ENCODE measurements at regions not wholly inside any gene's neighbourhood (a gene's known extent, or its start where the extent isn't known, plus 50 kb on each side); places are given as distances from the start of the nearest gene placed in this dataset.

GRCh38 chr9:108270561-108270960 is 585.2 kb downstream of the ACTL7B start:
- Histone ChIP-seq H3K36me3 (replicated peaks; ENCODE audit: low read depth, low read length) (no peaks in the 10 kb centered on the region), H3K9ac (ENCODE audit: low read length) (no peak overlapping the region), H3K4me3 (ENCODE audit: low read length) (no peak overlapping the region), H4K20me1 (ENCODE audit: insufficient read depth, low read length) (no peaks in the 10 kb centered on the region), H3K4me2 (ENCODE audit: low read length) (no peak overlapping the region), H3K79me2 (ENCODE audit: low read length) (no peaks in the 10 kb centered on the region), H3K9me3 (ENCODE audit: insufficient read depth, low read length) (no peaks in the 10 kb centered on the region), H3K27me3 (ENCODE audit: low read depth, low read length) (peaks cover 6% of the 10 kb centered on the region; the same call in 1 of the 2 replicates), H3K27ac (ENCODE audit: low read length) (no peak overlapping the region), H3K4me1 (ENCODE audit: low read length) (no peaks in the 10 kb centered on the region), H2AFZ (ENCODE audit: low read depth, low read length) (no peak overlapping the region)
- TF ChIP-seq CTCF (IDR thresholded peaks at IDR 0.05; ENCODE audit: low read depth, low read length): no peak
- TF ChIP-seq EZH2phosphoT487 (IDR thresholded peaks at IDR 0.05; ENCODE audit: low read depth): no peak

GRCh38 chr9:108270051-108270450 is 585.7 kb downstream of the ACTL7B start:
- Histone ChIP-seq H3K27me3 (ENCODE audit: low read depth, low read length) (peaks cover 6% of the 10 kb centered on the region; the same call in 1 of the 2 replicates), H3K36me3 (replicated peaks; ENCODE audit: low read depth, low read length) (no peaks in the 10 kb centered on the region), H3K9me3 (ENCODE audit: insufficient read depth, low read length) (no peaks in the 10 kb centered on the region), H4K20me1 (ENCODE audit: insufficient read depth, low read length) (no peaks in the 10 kb centered on the region), H3K9ac (ENCODE audit: low read length) (no peak overlapping the region), H2AFZ (ENCODE audit: low read depth, low read length) (no peak overlapping the region), H3K79me2 (ENCODE audit: low read length) (no peaks in the 10 kb centered on the region), H3K4me1 (ENCODE audit: low read length) (no peaks in the 10 kb centered on the region), H3K4me3 (ENCODE audit: low read length) (no peak overlapping the region), H3K27ac (ENCODE audit: low read length) (no peak overlapping the region), H3K4me2 (ENCODE audit: low read length) (no peak overlapping the region)
- TF ChIP-seq EZH2phosphoT487 (IDR thresholded peaks at IDR 0.05; ENCODE audit: low read depth) (no peak), CTCF (IDR thresholded peaks at IDR 0.05; ENCODE audit: low read depth, low read length) (no peak)

GRCh38 chr9:108269371-108269770 is 586.4 kb downstream of the ACTL7B start:
- Histone ChIP-seq H3K36me3 (replicated peaks; ENCODE audit: low read depth, low read length) (no peaks in the 10 kb centered on the region), H3K27me3 (ENCODE audit: low read depth, low read length) (peaks cover 3% of the 10 kb centered on the region; the same call in 1 of the 2 replicates), H3K9me3 (ENCODE audit: insufficient read depth, low read length) (no peaks in the 10 kb centered on the region), H3K9ac (ENCODE audit: low read length) (no peak overlapping the region), H3K4me3 (ENCODE audit: low read length) (no peak overlapping the region), H3K4me1 (ENCODE audit: low read length) (no peaks in the 10 kb centered on the region), H3K27ac (ENCODE audit: low read length) (no peak overlapping the region), H3K4me2 (ENCODE audit: low read length) (no peak overlapping the region), H4K20me1 (ENCODE audit: insufficient read depth, low read length) (no peaks in the 10 kb centered on the region), H2AFZ (ENCODE audit: low read depth, low read length) (no peak overlapping the region), H3K79me2 (ENCODE audit: low read length) (no peaks in the 10 kb centered on the region)
- TF ChIP-seq CTCF (IDR thresholded peaks at IDR 0.05; ENCODE audit: low read depth, low read length) (no peak), EZH2phosphoT487 (IDR thresholded peaks at IDR 0.05; ENCODE audit: low read depth) (no peak)

- Histone ChIP-seq H3K4me2 (ENCODE audit: low read length) (no peak overlapping the region), H2AFZ (ENCODE audit: low read depth, low read length) (no peak overlapping the region), H3K36me3 (replicated peaks; ENCODE audit: low read depth, low read length) (no peaks in the 10 kb centered on the region), H3K27me3 (ENCODE audit: low read depth, low read length) (no peaks in the 10 kb centered on the region), H3K4me1 (ENCODE audit: low read length) (no peaks in the 10 kb centered on the region), H3K9me3 (ENCODE audit: insufficient read depth, low read length) (no peaks in the 10 kb centered on the region), H3K9ac (ENCODE audit: low read length) (no peak overlapping the region), H4K20me1 (ENCODE audit: insufficient read depth, low read length) (no peaks in the 10 kb centered on the region), H3K27ac (ENCODE audit: low read length) (no peak overlapping the region), H3K4me3 (ENCODE audit: low read length) (no peak overlapping the region), H3K79me2 (ENCODE audit: low read length) (no peaks in the 10 kb centered on the region)
- no peak for TF ChIP-seq CTCF (IDR thresholded peaks at IDR 0.05; ENCODE audit: low read depth, low read length)
- TF ChIP-seq EZH2phosphoT487 (IDR thresholded peaks at IDR 0.05; ENCODE audit: low read depth): no peak
These were observed 590.7 kb downstream of the ACTL7B start for GRCh38 chr9:108265065-108265464.
